ENCODE measurements at regions not wholly inside any gene's neighbourhood (a gene's known extent, or its start where the extent isn't known, plus 50 kb on each side); places are given as distances from the start of the nearest gene placed in this dataset.
A peak's percentile ranks its signal among the peaks of the same experiment; 100 is the strongest.

- DNase-seq = no peak
These were observed 330.5 kb upstream of the ADGRL2 start for GRCh38 chr1:81470275-81470674.

DNA sequence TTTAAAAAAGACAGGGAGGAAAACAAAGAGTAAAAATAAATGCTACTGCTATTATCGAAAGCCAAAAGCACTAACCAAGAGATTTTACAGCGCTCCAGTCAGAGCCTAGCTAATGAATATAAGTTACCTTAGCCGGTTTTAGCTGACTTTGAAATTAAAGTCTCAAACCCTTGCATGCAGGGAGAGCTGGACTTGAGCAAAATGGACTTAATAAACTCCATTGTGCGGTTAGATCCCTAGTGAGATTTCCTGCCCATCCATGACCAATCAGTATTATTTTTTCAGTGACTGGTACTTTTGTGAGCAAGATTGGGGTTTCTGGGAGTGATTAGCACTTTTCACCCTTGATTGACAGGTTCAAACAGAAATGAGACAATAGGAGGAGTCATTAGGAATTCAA, 333.4 kb upstream of the ADGRL2 start:
- DNase-seq = no peak

GRCh38 chr1:81466961-81467360, 333.8 kb upstream of the ADGRL2 start:
- no peak for DNase-seq

DNA sequence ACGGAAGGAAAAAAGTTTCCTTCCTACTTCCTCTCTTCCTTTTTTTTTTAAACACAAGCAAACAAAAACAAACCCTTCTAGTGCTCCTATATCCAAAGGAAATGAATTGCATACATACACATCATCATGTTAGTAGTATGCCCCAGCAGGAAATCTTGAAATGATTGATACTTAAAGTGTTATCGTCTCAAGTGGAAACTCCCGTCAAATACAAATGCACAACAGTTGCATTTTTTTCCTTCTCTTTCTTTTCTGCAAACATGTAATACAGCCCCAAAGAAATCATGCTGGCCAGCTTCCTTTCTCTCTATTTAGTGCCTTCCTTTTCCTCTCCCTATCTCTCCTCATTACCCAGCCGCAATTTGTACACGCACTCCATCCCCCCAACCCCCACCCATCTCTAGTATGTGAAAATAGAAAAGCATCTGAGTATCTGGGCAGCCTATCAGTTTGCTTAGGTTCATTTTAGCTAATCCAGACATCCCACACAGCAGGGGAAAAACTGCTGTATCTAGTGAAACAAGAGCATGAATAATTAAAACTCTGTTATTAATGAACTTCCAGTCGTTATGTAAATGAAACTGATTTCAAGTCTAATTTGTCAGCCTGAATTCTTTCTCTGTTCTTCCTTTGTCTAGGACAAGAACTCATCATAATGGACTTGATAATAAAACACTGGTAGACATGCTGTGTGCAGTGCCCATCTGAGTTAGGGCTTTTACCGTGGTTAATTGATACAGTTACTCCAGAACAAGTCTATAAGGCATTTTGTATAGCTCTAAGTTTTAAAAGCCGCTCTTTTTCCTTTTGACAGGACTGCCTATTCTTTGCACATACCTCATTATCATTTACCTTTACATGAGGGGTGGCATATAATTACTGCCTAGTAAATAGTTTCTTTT, 336.5 kb upstream of the ADGRL2 start:
- no peak for DNase-seq

GRCh38 chr1:81459043-81459442, 341.7 kb upstream of the ADGRL2 start:
- DNase-seq = no peak

DNA sequence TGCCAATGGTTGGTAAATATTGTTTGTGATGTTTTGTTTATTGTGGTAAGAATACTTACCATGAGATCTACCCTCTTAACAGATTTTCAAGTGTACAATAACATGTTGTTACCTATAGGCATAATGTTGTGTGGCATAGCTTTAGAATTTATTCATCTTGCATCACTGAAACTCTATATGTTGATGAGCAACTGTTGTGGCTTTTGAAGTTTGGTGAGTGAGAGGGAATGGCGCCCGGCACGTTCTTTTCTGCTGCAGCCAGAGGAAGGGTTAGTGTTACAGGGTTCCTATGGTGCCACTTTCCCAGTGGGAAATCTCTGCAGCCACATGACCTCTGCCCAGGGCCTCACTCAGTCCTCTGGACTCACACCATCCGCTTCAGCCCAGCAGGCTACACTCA, 342.5 kb upstream of the ADGRL2 start:
- DNase-seq = no peak

DNA sequence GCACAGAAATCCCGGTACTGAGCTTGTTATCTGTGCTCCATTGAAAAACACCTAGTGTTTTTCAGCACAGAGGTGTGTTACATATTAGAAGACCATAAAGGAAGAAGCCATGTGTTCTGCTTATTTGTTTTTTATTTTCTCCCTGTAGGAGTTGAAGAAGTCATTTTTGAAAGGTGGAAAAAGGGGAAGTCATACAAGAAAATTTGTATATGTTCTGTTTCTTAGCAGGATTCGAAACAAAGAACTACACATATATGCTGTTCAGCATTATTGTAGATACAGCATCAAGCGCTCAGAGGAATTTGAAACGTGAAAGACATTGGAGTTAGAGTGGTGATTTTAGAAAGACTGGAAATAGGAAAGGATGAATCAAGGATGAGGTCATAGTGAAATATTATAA, 345.3 kb upstream of the ADGRL2 start:
- DNase-seq = no peak

- no peak for DNase-seq
These were observed 346.8 kb upstream of the ADGRL2 start for GRCh38 chr1:81453971-81454370.

DNA sequence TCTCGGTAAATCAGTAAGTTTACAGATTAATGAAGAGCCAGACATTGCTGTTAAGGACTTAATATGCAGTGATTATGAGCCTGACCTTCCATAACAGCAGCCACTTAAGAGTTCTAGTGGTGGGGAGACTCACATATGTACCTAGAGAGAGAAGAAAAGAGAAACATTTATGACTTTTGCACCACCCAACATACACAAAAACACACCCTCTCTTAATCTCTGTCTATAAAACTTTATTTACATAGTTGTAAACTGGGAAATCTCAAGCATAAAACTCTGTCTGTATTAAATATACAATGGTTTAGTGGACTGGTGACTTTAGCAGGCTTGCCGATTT, 347.4 kb upstream of the ADGRL2 start:
- DNase-seq = no peak

DNA sequence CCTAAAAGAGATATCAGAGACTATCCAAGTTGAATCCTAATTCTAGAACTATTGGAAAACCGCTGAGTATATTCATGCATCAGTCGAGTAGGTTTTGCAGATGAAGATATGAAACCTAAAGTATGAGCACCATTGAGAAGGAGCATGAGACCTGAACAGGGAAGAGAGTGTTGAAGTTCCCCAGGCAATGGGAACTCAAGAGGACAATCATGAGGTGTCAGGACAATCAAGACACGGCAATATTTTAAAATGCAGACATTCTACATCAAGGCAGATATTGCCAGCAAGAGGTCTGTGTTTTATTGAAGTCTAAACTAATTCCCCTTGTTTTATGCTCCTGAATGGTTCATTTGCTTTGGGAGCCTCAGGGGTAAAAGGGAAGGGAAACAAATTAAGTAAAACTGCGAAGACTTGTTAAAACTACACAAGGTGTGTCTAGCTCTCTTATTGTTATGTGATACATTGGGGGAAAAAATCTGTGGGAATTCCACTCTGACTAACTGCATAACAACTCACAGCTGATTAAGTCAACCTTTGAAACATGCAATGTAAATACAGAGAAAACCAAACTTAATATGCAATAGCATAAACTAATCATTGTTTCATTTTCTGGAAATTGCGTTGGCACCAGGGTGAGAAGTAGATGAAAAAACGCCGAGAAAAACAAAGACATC, 347.9 kb upstream of the ADGRL2 start:
- DNase-seq = no peak

- no peak for DNase-seq
These were observed 350.9 kb upstream of the ADGRL2 start for GRCh38 chr1:81449786-81450185.

GRCh38 chr1:81446000-81446669, 354.6 kb upstream of the ADGRL2 start:
- DNase-seq = peak; percentile 15 to 33

GRCh38 chr1:81443288-81443687, 357.4 kb upstream of the ADGRL2 start:
- no peak for DNase-seq

DNA sequence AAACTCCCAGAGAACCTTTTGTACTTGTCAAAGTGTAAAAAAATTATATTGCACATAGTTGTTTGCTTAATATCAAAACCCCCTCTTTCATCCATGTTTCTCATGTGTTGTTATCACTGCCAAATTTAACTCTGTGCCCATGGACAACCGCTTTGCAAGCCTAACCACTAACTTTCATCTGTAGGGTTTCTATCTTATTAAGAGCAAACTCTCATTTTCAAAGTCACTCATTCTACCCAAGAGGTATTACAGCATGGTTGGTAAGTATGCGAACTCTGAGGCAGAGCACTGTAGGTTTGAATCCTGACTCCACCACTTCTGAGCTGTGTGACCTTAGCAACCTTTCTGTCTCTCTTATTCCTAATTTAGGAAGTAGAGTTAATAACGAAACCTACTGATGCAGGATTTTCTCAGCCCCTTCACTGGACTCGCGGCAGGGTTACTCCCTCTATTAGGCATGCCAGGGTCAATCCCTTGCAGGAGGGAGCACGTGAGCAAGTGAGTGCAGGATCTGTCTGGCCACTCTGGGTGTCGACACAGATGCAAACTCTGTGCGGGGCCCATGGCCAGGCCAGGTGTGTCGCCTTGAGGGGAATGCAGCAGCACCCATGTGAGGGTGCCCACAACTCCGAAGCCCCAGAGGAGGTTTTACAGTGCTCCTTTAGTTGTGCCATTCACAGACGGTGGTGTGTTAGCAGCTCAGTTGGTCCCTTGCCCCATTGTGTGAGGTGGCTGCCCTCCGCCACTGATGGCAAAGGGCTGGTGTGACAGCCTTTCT, 361.5 kb upstream of the ADGRL2 start:
- no peak for DNase-seq

DNA sequence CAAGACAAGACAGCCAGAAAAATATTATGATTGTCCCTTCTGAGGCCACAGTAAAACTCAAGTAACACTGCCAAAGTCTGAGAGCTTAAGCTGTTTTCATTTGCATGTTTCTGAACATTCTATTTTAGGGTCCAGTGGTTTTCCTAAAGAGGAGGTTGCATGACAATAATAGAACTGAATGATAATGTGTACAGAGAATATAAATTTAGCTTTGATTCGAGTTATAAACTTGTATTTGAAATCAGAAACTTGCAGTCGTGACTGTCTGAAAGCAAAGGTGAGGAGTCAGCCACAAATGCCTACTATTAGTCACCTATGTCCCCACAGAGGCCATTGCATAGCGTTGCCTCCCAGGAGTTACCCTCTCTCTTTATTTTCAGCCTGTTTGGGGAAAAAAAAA, 363.1 kb upstream of the ADGRL2 start:
- DNase-seq = no peak

- DNase-seq = no peak
These were observed 363.5 kb upstream of the ADGRL2 start for GRCh38 chr1:81437213-81437612.

DNA sequence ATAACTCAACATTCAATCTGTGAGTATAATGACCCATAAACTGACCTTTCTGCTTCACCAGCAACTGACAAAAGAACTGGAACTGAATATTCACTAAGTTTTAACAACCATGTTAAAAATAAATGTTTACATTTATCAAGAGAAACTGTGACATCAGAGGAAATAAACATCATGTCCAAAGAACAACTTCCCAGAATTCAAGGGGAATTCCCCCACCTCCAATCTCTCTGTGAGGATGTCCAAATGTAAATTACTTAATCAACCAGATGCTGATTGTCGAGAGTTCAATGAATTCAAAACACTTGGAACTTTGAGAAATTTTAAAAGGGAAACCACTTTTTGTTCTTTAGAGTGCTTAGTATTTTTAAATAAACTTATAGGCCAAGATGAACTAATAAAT, 365.6 kb upstream of the ADGRL2 start:
- no peak for DNase-seq

GRCh38 chr1:81433676-81434075, 367.1 kb upstream of the ADGRL2 start:
- DNase-seq = no peak

- no peak for DNase-seq
These were observed 368.1 kb upstream of the ADGRL2 start for GRCh38 chr1:81432654-81433109.

GRCh38 chr1:81432059-81432458, 368.7 kb upstream of the ADGRL2 start:
- DNase-seq = no peak

DNA sequence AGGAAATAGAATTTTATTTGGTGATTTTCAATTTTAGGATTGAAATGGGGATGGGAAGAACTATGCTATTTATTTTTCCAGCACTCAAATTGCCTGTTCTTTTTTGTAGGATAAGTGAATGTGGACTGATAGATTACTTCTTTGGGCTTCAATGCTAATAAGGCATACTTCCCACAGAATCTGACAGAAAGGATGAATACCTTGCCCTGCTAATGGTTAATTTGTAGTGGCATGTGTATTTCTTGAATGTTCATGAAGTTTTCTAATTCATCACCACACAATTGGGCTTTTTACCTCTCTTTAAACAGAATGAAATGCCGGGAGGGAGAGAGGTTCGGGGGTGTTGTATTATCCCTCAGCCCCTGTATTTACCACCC, 369.1 kb upstream of the ADGRL2 start:
- no peak for DNase-seq

DNA sequence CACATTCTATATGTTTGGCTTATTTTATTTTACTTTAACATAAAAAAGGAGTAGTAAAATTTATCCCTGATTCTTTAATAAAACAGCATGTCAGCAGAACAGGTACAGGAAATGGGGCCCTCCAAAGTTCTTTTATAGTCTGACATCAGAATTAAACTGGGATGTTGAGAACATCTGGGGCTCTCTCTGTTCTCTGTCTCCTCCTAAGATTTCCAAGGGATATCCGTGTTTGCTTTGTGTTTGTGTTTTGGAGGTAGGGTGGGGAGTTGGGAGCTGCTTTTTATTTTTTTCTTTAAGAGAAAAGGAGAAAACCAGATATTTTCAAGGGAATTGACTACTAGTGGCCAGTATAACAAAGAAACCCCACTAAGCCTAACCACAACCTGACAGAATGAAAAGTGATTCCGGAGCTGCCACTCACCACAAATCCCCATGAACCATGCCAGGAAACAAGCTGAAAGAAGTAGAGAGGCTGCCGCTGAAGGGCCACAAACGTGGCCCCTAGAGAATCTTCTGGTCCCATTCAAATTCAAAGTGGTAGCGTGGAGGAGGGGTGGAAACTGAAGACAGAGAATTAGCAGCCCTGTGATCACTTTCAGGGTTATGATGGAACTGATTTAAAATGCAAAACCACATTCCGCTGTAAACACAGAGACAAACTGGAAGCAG, 369.6 kb upstream of the ADGRL2 start:
- DNase-seq = no peak
